GM12878 (cell line): ENCODE measurements at regions not wholly inside any gene's neighbourhood (a gene's known extent, or its start where the extent isn't known, plus 50 kb on each side); places are given as distances from the start of the nearest gene placed in this dataset.

Experiments
- ATAC-seq: fragments of 200-7000 bp; cut with Tn5 transposase; 3 replicates; pipeline ENCODE4 v1.9.1; 2020; ENCODE audit warnings: mild to moderate bottlenecking, moderate library complexity
- BruUV-seq: library from RNA; stranded (reverse); fragments of 400-500 nt; replicated peaks from 2 replicates; lab custom pipeline; 2021; lab: Mats Ljungman, UMichigan
- CTCF ChIA-PET: fragments of 300-600 bp; sonication (Branson Sonifier 250); formaldehyde crosslinking; extraction: SDS; loops from one replicate; lab custom pipeline; 2021; ENCODE audit warnings: inconsistent platforms; lab: Yijun Ruan, JAX
- POLR2A ChIA-PET: fragments of 350-600 bp; formaldehyde crosslinking; extraction: SDS; loops from one replicate; lab custom pipeline; 2021; ENCODE audit warnings: inconsistent platforms; lab: Charles Lee
- RAD21 ChIA-PET: fragments of 300-600 bp; sonication (Branson Sonifier 250); formaldehyde crosslinking; loops from one replicate; lab custom pipeline; 2023; ENCODE audit warnings: antibody characterized with exemption; ENCODE audit not compliant: unreplicated experiment; lab: Charles Lee
- SMC1A ChIA-PET: fragments of 300-600 bp; sonication (Branson Sonifier 250); formaldehyde crosslinking; loops from one replicate; lab custom pipeline; 2023; ENCODE audit not compliant: unreplicated experiment, uncharacterized antibody; lab: Charles Lee
- DNase-seq: peaks from one replicate; pipeline ENCODE4 v3.0.0-alpha.2; 2011; ENCODE audit warnings: low read depth, low spot score
- FAIRE-seq: peaks from 3 replicates; lab custom pipeline; 2011; peaks lifted over from hg19 to GRCh38; lab: Jason Lieb, UNC
- H2AFZ ChIP-seq: 2 replicates; pipeline ENCODE4 v1.6.0; 2011; ENCODE audit warnings: low read depth, low read length, control low read depth; ENCODE audit not compliant: control insufficient read depth
- H3K27ac ChIP-seq: 2 replicates; pipeline ENCODE4 v1.5.1; 2011; ENCODE audit warnings: control low read depth; ENCODE audit not compliant: control insufficient read depth, insufficient read depth
- H3K27me3 ChIP-seq, 2 experiments: replicated peaks in 1 of 2; 2 replicates each; pipeline versions ENCODE4 v1.6.0 to v1.6.1; 2011; ENCODE audit warnings: low read length in 1 of 2; ENCODE audit not compliant: control insufficient read depth in 2 of 2, insufficient read depth in 2 of 2
- H3K36me3 ChIP-seq, 2 experiments: 2 replicates each; pipeline ENCODE4 v1.5.1; 2011; ENCODE audit warnings: low read length in 1 of 2; ENCODE audit not compliant: control insufficient read depth in 2 of 2, insufficient read depth in 2 of 2
- H3K4me1 ChIP-seq: 2 replicates; pipeline ENCODE4 v1.6.1; 2011; ENCODE audit warnings: mild to moderate bottlenecking, low read length, moderate library complexity, mixed read lengths; ENCODE audit not compliant: control insufficient read depth, insufficient read depth
- H3K4me2 ChIP-seq: 2 replicates; pipeline ENCODE4 v1.6.0; 2011; ENCODE audit warnings: control low read depth; ENCODE audit not compliant: control insufficient read depth, insufficient read depth
- H3K4me3 ChIP-seq: fragments of 200-600 bp; sonication (generic); 2 replicates; pipeline ENCODE4 v1.5.1; 2016
- H3K79me2 ChIP-seq: 2 replicates; pipeline ENCODE4 v1.6.0; 2011; ENCODE audit warnings: low read length; ENCODE audit not compliant: control insufficient read depth, insufficient read depth
- H3K9ac ChIP-seq: 2 replicates; pipeline ENCODE4 v1.8.0; 2011; ENCODE audit warnings: low read length, control low read depth, mixed read lengths; ENCODE audit not compliant: control insufficient read depth, insufficient read depth
- H3K9me3 ChIP-seq: replicated peaks from 3 replicates; pipeline ENCODE4 v1.5.1; 2011; ENCODE audit warnings: mild to moderate bottlenecking, low read length; ENCODE audit not compliant: control insufficient read depth, insufficient read depth
- H4K20me1 ChIP-seq: 2 replicates; pipeline ENCODE4 v1.6.0; 2011; ENCODE audit not compliant: control insufficient read depth, insufficient read depth
- CUX1 ChIP-seq: IDR thresholded peaks from 2 replicates; pipeline ENCODE4 v1.6.1; 2012; ENCODE audit warnings: improper control_type of control experiment, low read depth, low read length; ENCODE audit not compliant: insufficient replicate concordance
- E4F1 ChIP-seq: fragments of 450-650 bp; IDR thresholded peaks from 2 replicates; pipeline ENCODE4 v1.6.1; 2018; ENCODE audit warnings: borderline replicate concordance, mild to moderate bottlenecking; ENCODE audit not compliant: partially characterized antibody
- GABPA ChIP-seq: IDR thresholded peaks from 2 replicates; pipeline ENCODE4 v1.6.1; 2014; ENCODE audit warnings: antibody characterized with exemption, low read depth, mild to moderate bottlenecking, inconsistent platforms
- IKZF1 ChIP-seq: fragments of 450-650 bp; conservative IDR thresholded peaks from 2 replicates; pipeline ENCODE4 v1.6.1; 2017; ENCODE audit warnings: antibody characterized with exemption, mild to moderate bottlenecking
- NKRF ChIP-seq: fragments of 450-650 bp; conservative IDR thresholded peaks from 2 replicates; pipeline ENCODE4 v1.6.1; 2017; ENCODE audit warnings: mild to moderate bottlenecking, moderate library complexity
- REST ChIP-seq: IDR thresholded peaks from 2 replicates; pipeline ENCODE4 v1.6.1; 2012; ENCODE audit warnings: mild to moderate bottlenecking, low read depth, low read length
- SIN3A ChIP-seq: IDR thresholded peaks from 2 replicates; pipeline ENCODE4 v1.6.1; 2012; ENCODE audit warnings: low read depth, low read length, improper control_type of control experiment
- USF2 ChIP-seq: IDR thresholded peaks from 2 replicates; pipeline ENCODE4 v1.6.1; 2011; ENCODE audit warnings: low read depth, low read length, improper control_type of control experiment, borderline replicate concordance
- ZSCAN29 ChIP-seq: fragments of 450-650 bp; IDR thresholded peaks from 2 replicates; pipeline ENCODE4 v1.6.1; 2017; ENCODE audit warnings: mild to moderate bottlenecking, moderate library complexity
- WGBS: methylation state at CpG from one replicate; pipeline ENCODE4 v1.1.6; 2016; ENCODE audit warnings: low lambda C conversion rate; ENCODE audit not compliant: insufficient replicate concordance, insufficient coverage; ENCODE audit errors: missing lambda C conversion rate; 5-methylcytosine and 5-hydroxymethylcytosine counted together
- in situ Hi-C: fragments of 300-500 bp; cut with MboI; formaldehyde crosslinking; loops from 9 replicates; pipeline ENCODE4 v1.14.3; 2018; ENCODE audit warnings: mixed read lengths
- intact Hi-C: fragments of 100-400 bp; cut with micrococcal nuclease; formaldehyde crosslinking; loops from one replicate; pipeline ENCODE4 v1.14.2; 2022; ENCODE audit not compliant: unreplicated experiment

GRCh38 chr10:33032654-33033151 lies 74.7 kb upstream of the ITGB1 start:
- no peak for FAIRE-seq
- Histone ChIP-seq H3K79me2 (no peaks in the 10 kb centered on the region), H3K4me3 (no peak overlapping the region), H3K27me3 (no peaks in the 10 kb centered on the region), H3K36me3 (no peaks in the 10 kb centered on the region), H3K9me3 (no peaks in the 10 kb centered on the region), H4K20me1 (no peaks in the 10 kb centered on the region), H3K4me1 (no peaks in the 10 kb centered on the region), H3K27ac (no peak overlapping the region), H3K9ac (no peak overlapping the region), H2AFZ (no peak overlapping the region), H3K4me2 (no peak overlapping the region)
- intact Hi-C loops (no loop called here), in situ Hi-C loops (no loop called here)
- SMC1A ChIA-PET: interaction anchor here (1.1 kb wide), 1 partner anchor 8 kb away, joined by 3 read pairs; no protein-coding TSS in a partner anchor
- RAD21 ChIA-PET: no interaction called here
- no TSS peak for BruUV-seq
- no peak for DNase-seq
- WGBS: 9% methylated on average over 7 of the region's 7 CpGs
- CTCF ChIA-PET: interaction anchor here (0.9 to 1.0 kb wide), 2 partner anchors 18 to 24 kb away, joined by 3 read pairs; no protein-coding TSS in a partner anchor
- POLR2A ChIA-PET: no interaction called here
- no peak for ATAC-seq
- TF ChIP-seq ZSCAN29: no peak
- TF ChIP-seq IKZF1: no peak
- TF ChIP-seq SIN3A: no peak
- TF ChIP-seq REST: no peak
- no peak for TF ChIP-seq USF2
- no peak for TF ChIP-seq CUX1
- TF ChIP-seq E4F1: no peak
- no peak for TF ChIP-seq NKRF
- TF ChIP-seq GABPA: no peak
